ENCODE measurements at regions not wholly inside any gene's neighbourhood (a gene's known extent, or its start where the extent isn't known, plus 50 kb on each side); places are given as distances from the start of the nearest gene placed in this dataset.

- TF ChIP-seq CTCF (IDR thresholded peaks at IDR 0.05) (no peak), POLR2A (IDR thresholded peaks at IDR 0.05) (no peak)
Observed at GRCh38 chr5:89638871-89639270, 755.9 kb upstream of the MEF2C start.
